ENCODE measurements at regions not wholly inside any gene's neighbourhood (a gene's known extent, or its start where the extent isn't known, plus 50 kb on each side); places are given as distances from the start of the nearest gene placed in this dataset.

GRCh38 chr16:22663389-22664064 is 150.4 kb upstream of the HS3ST2 start:
- TF ChIP-seq POLR2AphosphoS5 (IDR thresholded peaks at IDR 0.05; ENCODE audit: low read depth, low read length) (no peak), REST (IDR thresholded peaks at IDR 0.05; ENCODE audit: insufficient read depth in 1 of 2, low read depth in 2 of 2, low read length in 2 of 2) (no peak), TAF1 (IDR thresholded peaks at IDR 0.05; ENCODE audit: borderline replicate concordance, insufficient read depth, low read length) (no peak), FOXP2 (optimal IDR thresholded peaks at IDR 0.05; ENCODE audit: borderline replicate concordance, extremely low read depth, extremely low read length, insufficient read depth) (no peak), SIN3A (IDR thresholded peaks at IDR 0.05; ENCODE audit: borderline replicate concordance, insufficient read depth, low read length) (no peak)

- TF ChIP-seq SIN3A (IDR thresholded peaks at IDR 0.05; ENCODE audit: borderline replicate concordance, insufficient read depth, low read length): no peak
- TF ChIP-seq TAF1 (IDR thresholded peaks at IDR 0.05; ENCODE audit: borderline replicate concordance, insufficient read depth, low read length): no peak
- no peak for TF ChIP-seq FOXP2 (optimal IDR thresholded peaks at IDR 0.05; ENCODE audit: borderline replicate concordance, extremely low read depth, extremely low read length, insufficient read depth)
- TF ChIP-seq REST (IDR thresholded peaks at IDR 0.05; ENCODE audit: insufficient read depth in 1 of 2, low read depth in 2 of 2, low read length in 2 of 2): no peak
- TF ChIP-seq POLR2AphosphoS5 (IDR thresholded peaks at IDR 0.05; ENCODE audit: low read depth, low read length): no peak
Observed at GRCh38 chr16:22664132-22664531, 149.8 kb upstream of the HS3ST2 start.

GRCh38 chr16:22664561-22664997 is 149.4 kb upstream of the HS3ST2 start:
- TF ChIP-seq SIN3A (IDR thresholded peaks at IDR 0.05; ENCODE audit: borderline replicate concordance, insufficient read depth, low read length): no peak
- no peak for TF ChIP-seq FOXP2 (optimal IDR thresholded peaks at IDR 0.05; ENCODE audit: borderline replicate concordance, extremely low read depth, extremely low read length, insufficient read depth)
- TF ChIP-seq REST (IDR thresholded peaks at IDR 0.05; ENCODE audit: insufficient read depth in 1 of 2, low read depth in 2 of 2, low read length in 2 of 2): no peak
- TF ChIP-seq POLR2AphosphoS5 (IDR thresholded peaks at IDR 0.05; ENCODE audit: low read depth, low read length): no peak
- no peak for TF ChIP-seq TAF1 (IDR thresholded peaks at IDR 0.05; ENCODE audit: borderline replicate concordance, insufficient read depth, low read length)

- TF ChIP-seq SIN3A (IDR thresholded peaks at IDR 0.05; ENCODE audit: borderline replicate concordance, insufficient read depth, low read length) (no peak), TAF1 (IDR thresholded peaks at IDR 0.05; ENCODE audit: borderline replicate concordance, insufficient read depth, low read length) (no peak), REST (IDR thresholded peaks at IDR 0.05; ENCODE audit: insufficient read depth in 1 of 2, low read depth in 2 of 2, low read length in 2 of 2) (no peak), POLR2AphosphoS5 (IDR thresholded peaks at IDR 0.05; ENCODE audit: low read depth, low read length) (no peak), FOXP2 (optimal IDR thresholded peaks at IDR 0.05; ENCODE audit: borderline replicate concordance, extremely low read depth, extremely low read length, insufficient read depth) (no peak)
Observed at GRCh38 chr16:22665048-22665797, 148.7 kb upstream of the HS3ST2 start.
